HCT116 (cell line): ENCODE measurements at regions not wholly inside any gene's neighbourhood (a gene's known extent, or its start where the extent isn't known, plus 50 kb on each side); places are given as distances from the start of the nearest gene placed in this dataset.
"Not testable (repeated sequence)": the region's sequence is repeated elsewhere in the genome, so short reads cannot be mapped to it uniquely, and the experiment has no call there.

Experiments
- ATF3 ChIP-seq: IDR thresholded peaks from 2 replicates; pipeline ENCODE4 v1.6.1; 2012
- CTCF ChIP-seq, 3 experiments: fragments of 200-600 bp in 1 of 3; sonication (generic) in 1 of 3; IDR thresholded peaks in 2 of 3; conservative IDR thresholded peaks in 1 of 3; 2 replicates each; pipeline ENCODE4 v1.5.1; 2012 to 2017; ENCODE audit warnings: low read depth in 2 of 3, low read length in 2 of 3, antibody characterized with exemption in 1 of 3, borderline replicate concordance in 1 of 3, control low read depth in 1 of 3, mild to moderate bottlenecking in 1 of 3, mixed read lengths in 1 of 3, mixed run types in 1 of 3, moderate library complexity in 1 of 3; ENCODE audit not compliant: insufficient read depth in 1 of 3
- EGR1 ChIP-seq: IDR thresholded peaks from 2 replicates; pipeline ENCODE4 v1.6.1; 2012; ENCODE audit warnings: low read depth
- EZH2 ChIP-seq: fragments of 200-600 bp; sonication (generic); IDR thresholded peaks from 2 replicates; pipeline ENCODE4 v1.6.1; 2017; ENCODE audit warnings: antibody characterized with exemption, mixed run types
- MAX ChIP-seq: IDR thresholded peaks from 2 replicates; pipeline ENCODE4 v1.6.1; 2012
- POLR2AphosphoS5 ChIP-seq: IDR thresholded peaks from 2 replicates; pipeline ENCODE4 v1.6.1; 2011; ENCODE audit warnings: mild to moderate bottlenecking, low read depth, low read length, moderate library complexity
- REST ChIP-seq: IDR thresholded peaks from 2 replicates; pipeline ENCODE4 v1.6.1; 2012; ENCODE audit warnings: low read depth
- SP1 ChIP-seq: IDR thresholded peaks from 2 replicates; pipeline ENCODE4 v1.6.1; 2012; ENCODE audit warnings: low read depth
- SRF ChIP-seq: IDR thresholded peaks from 2 replicates; pipeline ENCODE4 v1.6.1; 2012; ENCODE audit warnings: low read depth

GRCh38 chr4:67381406-67381804 lies 163.9 kb downstream of the CENPC start:
- TF ChIP-seq REST; CTCF (IDR thresholded peaks at IDR 0.05 in 2 of 3, conservative IDR thresholded peaks at IDR 0.05 in 1 of 3; ENCODE audit: borderline replicate concordance in 1 of 3, insufficient read depth in 1 of 3, low read depth in 2 of 3, low read length in 2 of 3); SP1; EZH2; MAX; EGR1; POLR2AphosphoS5; SRF; ATF3: not testable (repeated sequence)
